ENCODE measurements at regions not wholly inside any gene's neighbourhood (a gene's known extent, or its start where the extent isn't known, plus 50 kb on each side); places are given as distances from the start of the nearest gene placed in this dataset.

DNA sequence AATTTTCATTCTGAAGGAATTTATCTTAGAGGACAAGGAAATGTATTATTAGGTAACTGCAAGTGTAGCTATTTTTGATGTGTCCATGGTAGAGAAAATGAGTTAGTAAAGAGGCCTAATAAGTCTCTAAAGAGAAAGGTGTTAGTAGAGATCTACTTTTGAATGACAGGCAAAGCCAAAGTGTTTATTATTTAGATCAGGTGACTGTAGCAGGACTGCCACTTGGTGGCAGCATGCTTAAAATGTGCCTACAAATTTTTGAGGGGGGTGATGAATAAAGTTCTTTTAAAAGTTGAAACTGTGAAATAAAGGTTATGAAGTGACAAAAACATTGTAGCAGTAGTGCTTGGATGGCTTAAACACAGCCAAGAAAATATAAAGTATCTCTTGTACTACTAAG lies 421.5 kb upstream of the MEIS1 start:
- TF ChIP-seq, protein P1, sequence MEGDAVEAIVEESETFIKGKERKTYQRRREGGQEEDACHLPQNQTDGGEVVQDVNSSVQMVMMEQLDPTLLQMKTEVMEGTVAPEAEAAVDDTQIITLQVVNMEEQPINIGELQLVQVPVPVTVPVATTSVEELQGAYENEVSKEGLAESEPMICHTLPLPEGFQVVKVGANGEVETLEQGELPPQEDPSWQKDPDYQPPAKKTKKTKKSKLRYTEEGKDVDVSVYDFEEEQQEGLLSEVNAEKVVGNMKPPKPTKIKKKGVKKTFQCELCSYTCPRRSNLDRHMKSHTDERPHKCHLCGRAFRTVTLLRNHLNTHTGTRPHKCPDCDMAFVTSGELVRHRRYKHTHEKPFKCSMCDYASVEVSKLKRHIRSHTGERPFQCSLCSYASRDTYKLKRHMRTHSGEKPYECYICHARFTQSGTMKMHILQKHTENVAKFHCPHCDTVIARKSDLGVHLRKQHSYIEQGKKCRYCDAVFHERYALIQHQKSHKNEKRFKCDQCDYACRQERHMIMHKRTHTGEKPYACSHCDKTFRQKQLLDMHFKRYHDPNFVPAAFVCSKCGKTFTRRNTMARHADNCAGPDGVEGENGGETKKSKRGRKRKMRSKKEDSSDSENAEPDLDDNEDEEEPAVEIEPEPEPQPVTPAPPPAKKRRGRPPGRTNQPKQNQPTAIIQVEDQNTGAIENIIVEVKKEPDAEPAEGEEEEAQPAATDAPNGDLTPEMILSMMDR (conservative IDR thresholded peaks at IDR 0.05; ENCODE audit: low read length) = peak; percentile 53
- TF ChIP-seq EZH2phosphoT487 (IDR thresholded peaks at IDR 0.05; ENCODE audit: borderline replicate concordance) = no peak

Measured in Loucy (cell line).